IMR-90 (cell line): ENCODE measurements at regions not wholly inside any gene's neighbourhood (a gene's known extent, or its start where the extent isn't known, plus 50 kb on each side); places are given as distances from the start of the nearest gene placed in this dataset.

Experiments used
- ATAC-seq: fragments of 200-7000 bp; cut with Tn5 transposase; 2 replicates; pipeline ENCODE4 v1.9.1; 2020; ENCODE audit warnings: low read depth, mild to moderate bottlenecking, moderate library complexity
- BruUV-seq: library from RNA; stranded (reverse); fragments of 400-500 nt; replicated peaks from 2 replicates; lab custom pipeline; 2021; lab: Mats Ljungman, UMichigan
- CTCF ChIA-PET: fragments of 300-600 bp; formaldehyde crosslinking; extraction: SDS; loops from one replicate; lab custom pipeline; 2021; ENCODE audit warnings: antibody characterized with exemption; lab: Yijun Ruan, JAX
- POLR2A ChIA-PET: fragments of 300-600 bp; sonication (Branson Sonifier 250); formaldehyde crosslinking; loops from one replicate; lab custom pipeline; 2022; ENCODE audit warnings: antibody characterized with exemption; ENCODE audit not compliant: unreplicated experiment; lab: Charles Lee
- DNase-seq: peaks from one replicate; pipeline ENCODE4 v3.0.0; 2013
- H2AFZ ChIP-seq: replicated peaks from 2 replicates; pipeline ENCODE3; 2013; ENCODE audit warnings: low read length, mild to moderate bottlenecking; ENCODE audit not compliant: poor library complexity
- H2AK5ac ChIP-seq: 2 replicates; pipeline ENCODE4 v1.6.1; 2013; ENCODE audit warnings: low read depth, low read length, inconsistent platforms
- H2AK9ac ChIP-seq: replicated peaks from 2 replicates; pipeline ENCODE3; 2013; ENCODE audit warnings: mild to moderate bottlenecking, low read depth, low read length, moderate library complexity; ENCODE audit not compliant: poor library complexity
- H2BK120ac ChIP-seq: 2 replicates; pipeline ENCODE4 v1.6.1; 2013; ENCODE audit warnings: low read depth, low read length, inconsistent platforms
- H2BK15ac ChIP-seq: 3 replicates; pipeline ENCODE4 v1.6.1; 2013; ENCODE audit warnings: low read depth, low read length, inconsistent platforms
- H2BK20ac ChIP-seq: 2 replicates; pipeline ENCODE4 v1.6.1; 2013; ENCODE audit warnings: low read depth, mild to moderate bottlenecking, inconsistent platforms, low read length, moderate library complexity
- H2BK5ac ChIP-seq: 2 replicates; pipeline ENCODE4 v1.6.1; 2013; ENCODE audit warnings: mild to moderate bottlenecking, low read depth, low read length, inconsistent platforms; ENCODE audit not compliant: poor library complexity, severe bottlenecking
- H3K14ac ChIP-seq: replicated peaks from 2 replicates; pipeline ENCODE4 v1.6.1; 2013; ENCODE audit warnings: low read depth, low read length, inconsistent platforms
- H3K18ac ChIP-seq: 2 replicates; pipeline ENCODE4 v1.6.1; 2013; ENCODE audit warnings: low read depth, low read length, control low read depth
- H3K23ac ChIP-seq: 2 replicates; pipeline ENCODE4 v1.6.1; 2013; ENCODE audit warnings: low read depth, low read length, inconsistent platforms
- H3K27ac ChIP-seq: 2 replicates; pipeline ENCODE4 v1.5.1; 2013; ENCODE audit warnings: mild to moderate bottlenecking, control low read depth, low read length; ENCODE audit not compliant: insufficient read depth
- H3K27me3 ChIP-seq: 2 replicates; pipeline ENCODE4 v1.6.1; 2013; ENCODE audit warnings: low read length; ENCODE audit not compliant: control insufficient read depth, insufficient read depth
- H3K36me3 ChIP-seq: 2 replicates; pipeline ENCODE4 v1.6.1; 2013; ENCODE audit warnings: low read length, mixed read lengths; ENCODE audit not compliant: control insufficient read depth, insufficient read depth
- H3K4ac ChIP-seq: 2 replicates; pipeline ENCODE4 v1.6.1; 2013; ENCODE audit warnings: low read depth, low read length, inconsistent platforms
- H3K4me1 ChIP-seq: 2 replicates; pipeline ENCODE4 v1.6.1; 2013; ENCODE audit warnings: low read length, mixed read lengths; ENCODE audit not compliant: control insufficient read depth, insufficient read depth
- H3K4me2 ChIP-seq: 2 replicates; pipeline ENCODE4 v1.6.1; 2013; ENCODE audit warnings: low read depth, mild to moderate bottlenecking, control low read depth, low read length, moderate library complexity
- H3K4me3 ChIP-seq: 2 replicates; pipeline ENCODE4 v1.5.1; 2013; ENCODE audit warnings: low read depth, mild to moderate bottlenecking, control low read depth, low read length, moderate library complexity; ENCODE audit not compliant: insufficient read depth
- H3K56ac ChIP-seq: 2 replicates; pipeline ENCODE4 v1.6.1; 2013; ENCODE audit warnings: low read length, inconsistent platforms; ENCODE audit not compliant: insufficient read depth; ENCODE audit errors: extremely low read depth
- H3K79me1 ChIP-seq, 2 experiments: 2 replicates each; pipeline ENCODE4 v1.6.1; 2013; ENCODE audit warnings: low read length in 2 of 2, inconsistent platforms in 1 of 2, low read depth in 1 of 2
- H3K9ac ChIP-seq: 2 replicates; pipeline ENCODE4 v1.6.1; 2013; ENCODE audit warnings: low read depth, low read length, control low read depth
- H3K9me1 ChIP-seq: 2 replicates; pipeline ENCODE4 v1.6.1; 2013; ENCODE audit warnings: low read length, inconsistent platforms; ENCODE audit not compliant: insufficient read depth
- H3K9me3 ChIP-seq: 2 replicates; pipeline ENCODE4 v1.6.1; 2013; ENCODE audit warnings: low read length; ENCODE audit not compliant: control insufficient read depth, insufficient read depth
- H4K20me1 ChIP-seq: 2 replicates; pipeline ENCODE4 v1.6.1; 2013; ENCODE audit warnings: low read length, inconsistent platforms; ENCODE audit not compliant: insufficient read depth
- H4K5ac ChIP-seq: 2 replicates; pipeline ENCODE4 v1.6.1; 2013; ENCODE audit warnings: mild to moderate bottlenecking, low read depth, low read length, control low read depth
- H4K8ac ChIP-seq, 2 experiments: 2 replicates each; pipeline ENCODE4 v1.6.1; 2013; ENCODE audit warnings: low read depth in 2 of 2, low read length in 2 of 2, control low read depth in 1 of 2, inconsistent platforms in 1 of 2
- H4K91ac ChIP-seq: 2 replicates; pipeline ENCODE4 v1.6.1; 2013; ENCODE audit warnings: low read depth, low read length, inconsistent platforms; ENCODE audit not compliant: insufficient read depth
- BHLHE40 ChIP-seq: fragments of 150-350 bp; IDR thresholded peaks from 2 replicates; pipeline ENCODE4 v1.6.1; 2016; ENCODE audit warnings: mild to moderate bottlenecking, low read depth, low read length
- CEBPB ChIP-seq: IDR thresholded peaks from 2 replicates; pipeline ENCODE4 v1.6.1; 2012; ENCODE audit warnings: low read depth, low read length, improper control_type of control experiment
- CHD1 ChIP-seq: IDR thresholded peaks from 2 replicates; pipeline ENCODE4 v1.6.1; 2012; ENCODE audit warnings: low read depth, low read length, improper control_type of control experiment
- CTCF ChIP-seq: conservative IDR thresholded peaks from 2 replicates; pipeline ENCODE4 v1.5.1; 2012; ENCODE audit warnings: mild to moderate bottlenecking, low read depth, low read length, improper control_type of control experiment
- ELK1 ChIP-seq: fragments of 150-350 bp; IDR thresholded peaks from 2 replicates; pipeline ENCODE4 v1.6.1; 2016; ENCODE audit warnings: low read depth, mild to moderate bottlenecking, low read length, moderate library complexity, borderline replicate concordance
- FOS ChIP-seq: fragments of 150-350 bp; IDR thresholded peaks from 2 replicates; pipeline ENCODE4 v1.6.1; 2016; ENCODE audit warnings: low read depth, low read length
- MAZ ChIP-seq: IDR thresholded peaks from 2 replicates; pipeline ENCODE4 v1.6.1; 2012; ENCODE audit warnings: low read depth, mild to moderate bottlenecking, low read length, improper control_type of control experiment, moderate library complexity, borderline replicate concordance
- MXI1 ChIP-seq: IDR thresholded peaks from 2 replicates; pipeline ENCODE4 v1.6.1; 2012; ENCODE audit warnings: low read depth, mild to moderate bottlenecking, low read length, moderate library complexity, borderline replicate concordance
- NFE2L2 ChIP-seq: fragments of 150-350 bp; IDR thresholded peaks from 2 replicates; pipeline ENCODE4 v1.6.1; 2016; ENCODE audit warnings: low read depth, mild to moderate bottlenecking, low read length
- POLR2A ChIP-seq: IDR thresholded peaks from 2 replicates; pipeline ENCODE4 v1.6.1; 2012; ENCODE audit warnings: mild to moderate bottlenecking, low read depth, low read length
- SMC3 ChIP-seq: fragments of 150-350 bp; IDR thresholded peaks from 2 replicates; pipeline ENCODE4 v1.6.1; 2016; ENCODE audit warnings: low read depth, mild to moderate bottlenecking, antibody characterized with exemption, low read length, moderate library complexity
- USF2 ChIP-seq: fragments of 150-350 bp; IDR thresholded peaks from 2 replicates; pipeline ENCODE4 v1.6.1; 2017; ENCODE audit warnings: mild to moderate bottlenecking, antibody characterized with exemption, low read length, low read depth
- WGBS, 2 experiments: methylation state at CpG; one replicate each; pipeline versions ENCODE4 v1.1.5 to v1.1.7; 2013; ENCODE audit warnings: missing lambda C conversion rate in 2 of 2; ENCODE audit not compliant: insufficient read length in 1 of 2; ENCODE audit errors: extremely low coverage in 2 of 2; 5-methylcytosine and 5-hydroxymethylcytosine counted together
- dilution Hi-C: fragments of 300-500 bp; cut with HindIII; formaldehyde crosslinking; loops from one replicate; pipeline ENCODE4 v1.14.3; 2018; ENCODE audit warnings: low sequenced_read_pairs; ENCODE audit not compliant: unreplicated experiment
- in situ Hi-C: fragments of 300-500 bp; cut with MboI; formaldehyde crosslinking; loops from 3 replicates; pipeline ENCODE4 v1.14.3; 2019; ENCODE audit warnings: low sequenced_read_pairs, inconsistent platforms, mixed read lengths
- intact Hi-C: fragments of 100-400 bp; cut with micrococcal nuclease; formaldehyde crosslinking; loops from 2 replicates; pipeline ENCODE4 v1.10.0; 2022

GRCh38 chr18:77554061-77554460, 304.4 kb downstream of the GALR1 start:
- in situ Hi-C loops (no loop called here), intact Hi-C loops (no loop called here), dilution Hi-C loops (no loop called here)
- Histone ChIP-seq H2AFZ (no peak overlapping the region), H3K18ac (no peak overlapping the region), H3K9ac (no peak overlapping the region), H2AK5ac (no peak overlapping the region), H2AK9ac (no peak overlapping the region), H2BK120ac (no peak overlapping the region), H2BK5ac (no peak overlapping the region), H3K56ac (no peak overlapping the region), H2BK15ac (no peak overlapping the region), H3K23ac (no peak overlapping the region), H3K4me3 (no peak overlapping the region), H3K9me3 (peaks cover 21% of the 10 kb centered on the region), H3K4me2 (no peak overlapping the region), H3K79me1 (no peaks in the 10 kb centered on the region), H3K27ac (no peak overlapping the region), H4K5ac (no peak overlapping the region), H3K4ac (no peak overlapping the region), H3K9me1 (no peaks in the 10 kb centered on the region), H3K36me3 (no peaks in the 10 kb centered on the region), H3K27me3 (no peaks in the 10 kb centered on the region), H4K8ac (no peak overlapping the region), H3K4me1 (no peaks in the 10 kb centered on the region), H2BK20ac (no peak overlapping the region), H4K91ac (no peak overlapping the region), H3K14ac (no peak overlapping the region), H4K20me1 (no peaks in the 10 kb centered on the region)
- no CpG with 5 or more reads among the region's 5 CpGs for WGBS, 2 experiments
- POLR2A ChIA-PET: no interaction called here
- ATAC-seq (no peak), DNase-seq (no peak)
- CTCF ChIA-PET: no interaction called here
- BruUV-seq: no TSS peak
- TF ChIP-seq MXI1 (no peak), SMC3 (no peak), ELK1 (no peak), BHLHE40 (no peak), CTCF (no peak), NFE2L2 (no peak), FOS (no peak), CHD1 (no peak), CEBPB (no peak), USF2 (no peak), POLR2A (no peak), MAZ (no peak)
